Natural killer cell (primary cell): ENCODE measurements at regions not wholly inside any gene's neighbourhood (a gene's known extent, or its start where the extent isn't known, plus 50 kb on each side); places are given as distances from the start of the nearest gene placed in this dataset.
A peak's percentile ranks its signal among the peaks of the same experiment; 100 is the strongest.

Experiments
- ATAC-seq, 3 donors: fragments of 150-1000 bp in 2 of 3; fragments of 200-7000 bp in 1 of 3; cut with Tn5 transposase; 1 replicate in 1 of 3; 2 replicates in 2 of 3; pipeline ENCODE4 v1.10.0; 2021; ENCODE audit warnings: mild to moderate bottlenecking in 2 of 3, moderate library complexity in 2 of 3
- DNase-seq, 2 donors: peaks; one replicate each; pipeline versions ENCODE4 v3.0.0 to v3.0.0-alpha.2; 2013 to 2021; ENCODE audit warnings: mixed read lengths in 1 of 2
- H3K27ac ChIP-seq: one replicate; pipeline ENCODE4 v1.5.1; 2013; ENCODE audit warnings: mild to moderate bottlenecking, low read length
- H3K27me3 ChIP-seq: one replicate; pipeline ENCODE4 v1.6.1; 2013; ENCODE audit warnings: low read length; ENCODE audit not compliant: control insufficient read depth, insufficient read depth
- H3K36me3 ChIP-seq: one replicate; pipeline ENCODE4 v1.6.1; 2013; ENCODE audit warnings: low read length; ENCODE audit not compliant: control insufficient read depth, insufficient read depth
- H3K4me1 ChIP-seq: one replicate; pipeline ENCODE4 v1.6.1; 2013; ENCODE audit warnings: low read length; ENCODE audit not compliant: control insufficient read depth, insufficient read depth
- H3K4me3 ChIP-seq: one replicate; pipeline ENCODE4 v1.5.1; 2013; ENCODE audit warnings: low read length
- H3K9me3 ChIP-seq: one replicate; pipeline ENCODE4 v1.6.1; 2013; ENCODE audit warnings: low read length; ENCODE audit not compliant: control insufficient read depth, insufficient read depth
- H3K27ac Mint-ChIP-seq, 2 donors: one replicate each; pipeline ENCODE4 v1.8.0; 2022; ENCODE audit warnings: mild to moderate bottlenecking in 2 of 2, mixed read lengths in 2 of 2, moderate library complexity in 1 of 2
- H3K27me3 Mint-ChIP-seq, 2 donors: one replicate each; pipeline ENCODE4 v1.8.0; 2022; ENCODE audit warnings: low read depth in 2 of 2, mixed read lengths in 2 of 2
- H3K36me3 Mint-ChIP-seq: one replicate; pipeline ENCODE4 v1.8.0; 2022; ENCODE audit warnings: mixed read lengths
- H3K4me1 Mint-ChIP-seq, 2 donors: one replicate each; pipeline ENCODE4 v1.8.0; 2022; ENCODE audit warnings: mixed read lengths in 2 of 2
- H3K4me3 Mint-ChIP-seq: one replicate; pipeline ENCODE4 v1.8.0; 2022; ENCODE audit warnings: mild to moderate bottlenecking, moderate library complexity, mixed read lengths
- H3K9me3 Mint-ChIP-seq, 2 donors: one replicate each; pipeline ENCODE4 v1.8.0; 2022; ENCODE audit warnings: mixed read lengths in 2 of 2
- WGBS: methylation state at CpG from one replicate; pipeline ENCODE4 v1.1.7; 2013; ENCODE audit warnings: missing lambda C conversion rate; ENCODE audit not compliant: insufficient coverage; 5-methylcytosine and 5-hydroxymethylcytosine counted together
- intact Hi-C: fragments of 100-400 bp; cut with micrococcal nuclease; formaldehyde crosslinking; loops from one replicate; pipeline ENCODE4 v1.14.2; 2022
- TF ChIP-seq, protein P1 (sequence below): fragments of 200-600 bp; IDR thresholded peaks from one replicate; pipeline ENCODE4 v1.8.0; 2022; ENCODE audit warnings: antibody characterized with exemption

DNA sequence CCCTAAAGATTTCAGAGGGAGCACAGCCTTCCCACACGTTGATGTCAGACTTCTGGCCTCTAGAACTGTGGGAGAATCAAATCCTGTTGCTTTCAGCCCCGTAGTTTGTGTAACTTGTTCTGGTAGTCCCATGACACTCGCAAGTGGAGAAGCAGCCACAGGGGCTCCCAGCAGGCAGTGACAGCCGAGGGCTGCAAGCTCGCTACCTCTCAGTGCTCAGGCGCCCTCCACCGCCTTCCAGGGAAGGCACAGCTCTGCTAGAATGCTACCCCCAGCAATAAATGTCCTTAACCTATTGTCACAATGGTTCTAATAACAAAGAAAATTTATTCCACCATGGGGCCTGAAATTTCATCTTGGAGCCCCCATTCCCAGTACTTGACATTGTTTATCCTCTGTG is 143.1 kb upstream of the ZNF236 start:
- H3K27me3 Mint-ChIP-seq = peaks cover 9 to 14% of the 10 kb centered on the region in 2 donors
- DNase-seq (no peak), ATAC-seq (no peak)
- Histone ChIP-seq H3K4me1 (no peaks in the 10 kb centered on the region), H3K27me3 (no peaks in the 10 kb centered on the region), H3K9me3 (no peaks in the 10 kb centered on the region), H3K4me3 (no peak overlapping the region), H3K36me3 (no peaks in the 10 kb centered on the region), H3K27ac (no peak overlapping the region)
- 91% methylated on average over 7 of the region's 7 CpGs for WGBS
- no peaks in the 10 kb centered on the region for H3K9me3 Mint-ChIP-seq
- H3K27ac Mint-ChIP-seq = no peak overlapping the region
- intact Hi-C loops = no loop called here
- no peak overlapping the region for H3K4me3 Mint-ChIP-seq
- no peaks in the 10 kb centered on the region for H3K4me1 Mint-ChIP-seq
- TF ChIP-seq, protein P1, sequence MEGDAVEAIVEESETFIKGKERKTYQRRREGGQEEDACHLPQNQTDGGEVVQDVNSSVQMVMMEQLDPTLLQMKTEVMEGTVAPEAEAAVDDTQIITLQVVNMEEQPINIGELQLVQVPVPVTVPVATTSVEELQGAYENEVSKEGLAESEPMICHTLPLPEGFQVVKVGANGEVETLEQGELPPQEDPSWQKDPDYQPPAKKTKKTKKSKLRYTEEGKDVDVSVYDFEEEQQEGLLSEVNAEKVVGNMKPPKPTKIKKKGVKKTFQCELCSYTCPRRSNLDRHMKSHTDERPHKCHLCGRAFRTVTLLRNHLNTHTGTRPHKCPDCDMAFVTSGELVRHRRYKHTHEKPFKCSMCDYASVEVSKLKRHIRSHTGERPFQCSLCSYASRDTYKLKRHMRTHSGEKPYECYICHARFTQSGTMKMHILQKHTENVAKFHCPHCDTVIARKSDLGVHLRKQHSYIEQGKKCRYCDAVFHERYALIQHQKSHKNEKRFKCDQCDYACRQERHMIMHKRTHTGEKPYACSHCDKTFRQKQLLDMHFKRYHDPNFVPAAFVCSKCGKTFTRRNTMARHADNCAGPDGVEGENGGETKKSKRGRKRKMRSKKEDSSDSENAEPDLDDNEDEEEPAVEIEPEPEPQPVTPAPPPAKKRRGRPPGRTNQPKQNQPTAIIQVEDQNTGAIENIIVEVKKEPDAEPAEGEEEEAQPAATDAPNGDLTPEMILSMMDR = no peak
- H3K36me3 Mint-ChIP-seq = no peaks in the 10 kb centered on the region

DNA sequence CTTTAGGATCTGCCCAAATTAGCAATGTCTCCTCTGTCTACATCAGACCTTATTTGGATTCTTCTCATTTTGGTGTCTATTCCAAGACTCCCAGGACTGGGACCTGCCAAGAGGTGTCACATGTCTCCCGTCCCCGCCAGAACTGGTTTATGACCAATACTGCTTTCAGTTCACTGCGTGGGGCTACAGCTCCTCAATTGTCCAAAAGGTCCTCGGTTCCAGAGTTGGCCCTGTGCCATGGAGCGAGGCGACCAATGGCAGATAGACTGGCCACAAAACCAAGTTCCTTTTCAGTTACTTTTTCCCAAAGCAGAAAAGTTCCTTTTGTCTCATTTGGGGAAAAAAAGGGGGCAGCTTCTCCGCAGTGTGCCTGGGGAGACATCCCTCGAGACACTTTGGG is 144.1 kb upstream of the ZNF236 start:
- Histone ChIP-seq H3K27ac (no peak overlapping the region), H3K4me3 (no peak overlapping the region), H3K27me3 (no peaks in the 10 kb centered on the region), H3K9me3 (no peaks in the 10 kb centered on the region), H3K36me3 (no peaks in the 10 kb centered on the region), H3K4me1 (no peaks in the 10 kb centered on the region)
- Mint-ChIP-seq H3K27ac (no peak overlapping the region), H3K4me1 (no peaks in the 10 kb centered on the region), H3K36me3 (no peaks in the 10 kb centered on the region), H3K4me3 (no peak overlapping the region), H3K9me3 (no peaks in the 10 kb centered on the region), H3K27me3 (peaks cover 9 to 14% of the 10 kb centered on the region in 2 donors)
- TF ChIP-seq, protein P1 = no peak
- intact Hi-C loops = no loop called here
- DNase-seq (no peak), ATAC-seq (no peak)
- WGBS = 85% methylated on average over 8 of the region's 8 CpGs

DNA sequence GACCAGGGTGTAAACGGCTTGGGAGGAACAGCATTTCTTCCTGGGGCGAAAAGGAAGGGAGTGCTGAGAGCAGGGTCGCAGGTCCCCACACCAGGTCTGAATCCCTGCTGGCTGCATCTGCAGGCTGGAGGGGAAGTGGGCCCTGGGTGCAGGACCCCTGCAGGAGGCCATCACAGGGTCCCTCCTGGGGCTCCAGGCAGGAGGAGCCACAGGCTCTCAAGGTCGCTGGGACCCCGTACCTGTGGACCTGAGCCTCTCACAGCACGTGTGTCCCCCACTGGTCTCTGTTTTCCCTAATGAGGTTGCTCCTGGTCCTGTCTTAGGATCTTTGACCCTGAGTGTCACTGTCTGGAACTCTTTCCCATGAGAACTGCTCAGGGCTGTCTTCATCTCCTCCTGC is 147.8 kb upstream of the ZNF236 start:
- Histone ChIP-seq H3K36me3 (no peaks in the 10 kb centered on the region), H3K27me3 (no peaks in the 10 kb centered on the region), H3K4me1 (no peaks in the 10 kb centered on the region), H3K4me3 (no peak overlapping the region), H3K9me3 (no peaks in the 10 kb centered on the region), H3K27ac (no peak overlapping the region)
- Mint-ChIP-seq H3K27ac (no peak overlapping the region), H3K9me3 (no peaks in the 10 kb centered on the region), H3K4me1 (no peaks in the 10 kb centered on the region), H3K4me3 (no peak overlapping the region), H3K27me3 (peaks cover 9 to 14% of the 10 kb centered on the region in 2 donors), H3K36me3 (no peaks in the 10 kb centered on the region)
- DNase-seq (no peak), ATAC-seq (peak in 1 of 3 donors; percentile 41)
- intact Hi-C loops = no loop called here
- TF ChIP-seq, protein P1 = no peak
- WGBS = 71% methylated on average over 6 of the region's 6 CpGs
